ENCODE measurements at regions not wholly inside any gene's neighbourhood (a gene's known extent, or its start where the extent isn't known, plus 50 kb on each side); places are given as distances from the start of the nearest gene placed in this dataset.

DNA sequence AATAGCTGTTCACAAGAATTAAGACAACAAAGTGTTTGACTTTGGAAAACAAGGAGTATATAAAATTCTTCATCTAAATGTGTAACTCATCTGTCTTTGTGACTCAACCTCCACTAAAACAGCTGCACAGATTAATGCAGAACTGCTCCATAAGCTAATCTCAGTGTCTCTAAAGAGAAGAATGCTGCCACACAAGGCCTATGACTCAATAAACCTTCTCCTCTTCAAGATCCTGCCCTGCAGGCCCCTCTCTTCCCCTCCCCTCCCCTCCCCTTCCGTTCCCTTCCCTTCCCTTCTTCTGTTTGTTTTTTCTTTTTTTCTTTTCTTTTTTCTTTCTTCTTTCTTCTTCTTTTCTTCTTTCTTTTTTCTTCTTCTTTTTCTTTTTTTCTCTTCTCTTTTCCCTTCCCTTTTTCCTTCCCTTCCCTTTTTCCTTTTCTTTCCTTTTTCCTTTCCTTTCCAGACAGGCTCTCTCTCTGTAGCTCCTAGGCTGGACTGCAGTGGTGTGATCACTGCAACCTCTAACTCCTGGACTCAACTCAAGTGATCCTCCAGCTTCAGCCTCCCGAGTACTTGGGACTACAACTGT lies 1052.8 kb downstream of the BRINP3 start:
- TF ChIP-seq EZH2 (IDR thresholded peaks at IDR 0.05; ENCODE audit: insufficient read depth, poor library complexity, severe bottlenecking) (no peak), EZH2phosphoT487 (IDR thresholded peaks at IDR 0.05; ENCODE audit: insufficient read depth, low read depth) (no peak)
